ENCODE measurements at regions not wholly inside any gene's neighbourhood (a gene's known extent, or its start where the extent isn't known, plus 50 kb on each side); places are given as distances from the start of the nearest gene placed in this dataset.
"Not testable (repeated sequence)": the region's sequence is repeated elsewhere in the genome, so short reads cannot be mapped to it uniquely, and the experiment has no call there.

DNA sequence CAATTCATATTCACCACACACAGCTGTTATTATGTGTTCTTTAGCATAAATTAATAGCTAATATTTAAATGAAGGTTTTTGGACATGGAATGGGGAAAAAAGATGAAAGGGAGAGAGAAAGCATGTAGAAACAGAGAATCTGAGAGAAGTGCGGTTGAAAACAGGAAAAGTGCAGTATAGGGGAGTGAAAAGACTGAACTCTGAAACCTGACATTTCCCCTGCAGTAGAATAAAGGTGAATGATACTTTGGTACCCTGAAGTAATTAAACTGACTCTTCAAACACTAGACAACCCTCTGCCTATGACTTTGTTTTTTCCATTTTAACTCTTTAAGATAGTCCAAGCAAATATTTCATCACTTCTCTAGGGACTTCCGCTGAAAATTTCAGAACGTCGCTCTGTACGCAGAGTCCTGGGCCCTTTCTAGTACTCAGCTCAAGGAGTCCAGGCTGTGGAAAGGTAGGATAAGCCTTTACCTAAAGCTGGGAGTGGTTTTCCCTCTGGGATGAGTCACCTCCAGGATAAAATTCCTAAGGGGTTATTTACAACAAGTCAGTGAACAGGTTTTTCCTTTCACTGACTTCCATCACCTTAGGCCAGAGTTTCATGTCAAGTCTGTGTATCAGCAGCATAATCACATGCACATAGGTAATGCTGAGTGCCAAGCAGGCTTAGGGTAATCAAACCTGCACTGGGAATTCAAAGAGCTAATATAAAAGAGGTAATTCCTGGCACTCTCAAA, 614.5 kb downstream of the PKHD1 start:
- DNase-seq (ENCODE audit: low spot score), result no peak

GRCh38 chr6:51474022-51474975, 613.1 kb downstream of the PKHD1 start:
- no peak for DNase-seq (ENCODE audit: low spot score)

DNA sequence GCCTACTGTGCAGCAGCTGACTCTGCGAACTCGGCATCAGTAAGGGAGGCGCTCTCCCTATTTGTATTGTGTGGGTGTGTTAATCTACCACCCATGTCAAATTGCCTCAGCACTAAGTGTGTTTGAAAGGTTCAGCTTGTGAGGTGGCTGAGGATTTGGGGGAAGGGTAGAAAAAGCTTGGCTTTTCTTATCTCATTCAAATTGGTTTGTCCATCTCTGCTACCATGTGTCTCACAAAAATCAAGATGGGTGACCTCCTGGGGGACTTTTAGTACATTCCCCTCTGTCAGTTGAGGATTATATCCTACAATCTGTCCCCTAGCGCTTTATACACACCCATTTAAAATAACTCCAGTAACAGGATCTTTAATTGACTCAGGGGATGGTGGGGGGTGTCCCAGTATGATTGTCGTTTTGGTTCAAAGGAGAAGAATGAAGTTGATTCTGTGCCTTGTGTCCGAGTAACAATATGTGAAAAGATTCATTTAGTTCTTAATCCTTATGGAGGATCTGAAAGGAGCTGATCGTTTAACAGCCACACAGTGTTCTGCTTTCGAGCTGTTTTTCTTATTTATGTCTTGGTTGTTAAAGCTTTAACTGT, 609.6 kb downstream of the PKHD1 start:
- DNase-seq (ENCODE audit: low spot score), result no peak

GRCh38 chr6:51479296-51479695, 608.1 kb downstream of the PKHD1 start:
- no peak for DNase-seq (ENCODE audit: low spot score)

GRCh38 chr6:51480040-51480439, 607.4 kb downstream of the PKHD1 start:
- no peak for DNase-seq (ENCODE audit: low spot score)

- not testable (repeated sequence) for DNase-seq (ENCODE audit: low spot score)
Measured at GRCh38 chr6:51485869-51486268, 601.5 kb downstream of the PKHD1 start.

DNA sequence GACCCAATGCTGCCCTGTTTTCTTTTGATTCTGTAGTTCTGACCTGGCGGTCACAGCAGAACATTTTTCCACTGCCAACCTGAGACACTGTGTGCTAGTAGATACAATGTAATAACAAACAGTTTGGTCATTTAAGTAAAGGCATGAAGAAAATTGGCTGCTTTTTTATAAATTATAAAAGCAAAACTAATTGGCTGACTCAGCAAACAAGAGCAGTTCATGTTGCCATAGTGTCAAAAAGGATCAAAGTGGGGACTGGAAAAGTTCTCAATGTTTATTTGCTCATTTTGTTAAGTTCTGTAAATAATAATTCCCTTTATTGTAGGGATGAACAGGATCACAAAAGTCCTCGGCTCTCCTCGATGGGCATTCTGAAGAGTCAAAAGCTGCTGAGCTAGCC, 599.5 kb downstream of the PKHD1 start:
- no peak for DNase-seq (ENCODE audit: low spot score)

DNA sequence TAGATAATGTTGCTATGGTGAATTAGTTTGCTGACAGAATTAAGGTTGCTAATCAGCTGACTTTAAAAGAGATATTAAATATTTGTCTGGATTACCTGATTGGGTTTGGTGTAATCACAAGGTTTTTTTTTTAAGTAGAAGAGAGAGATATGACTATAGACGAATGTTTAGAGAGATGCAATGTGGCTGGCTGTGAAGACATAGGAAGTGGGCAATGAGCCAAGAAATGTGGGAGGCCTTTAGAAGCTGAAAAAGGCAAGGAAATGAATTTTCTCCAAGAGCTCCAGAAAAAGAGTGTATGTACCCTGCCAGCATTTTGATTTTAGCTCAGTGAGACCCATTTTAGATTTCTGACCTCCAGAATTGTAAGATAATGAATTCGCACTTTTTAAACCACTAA, 598.3 kb downstream of the PKHD1 start:
- no peak for DNase-seq (ENCODE audit: low spot score)

DNA sequence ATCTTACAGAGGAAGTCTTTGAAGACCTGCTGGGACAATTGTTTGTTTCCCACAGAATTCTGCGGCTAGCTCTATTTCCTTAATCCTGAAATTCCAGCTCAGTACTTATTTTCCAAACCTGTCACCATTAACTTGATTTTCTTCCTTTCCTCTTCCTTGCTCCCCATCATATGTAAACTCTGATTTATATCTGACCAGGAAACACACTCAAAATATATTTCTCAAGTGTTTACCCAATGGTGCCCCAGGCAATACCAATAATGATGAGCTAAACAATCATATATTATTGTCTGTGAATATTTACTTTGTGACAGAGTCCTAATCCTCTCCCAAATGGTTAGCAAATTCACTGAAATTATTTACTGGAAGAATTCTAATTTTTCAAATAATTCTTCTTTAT, 597.3 kb downstream of the PKHD1 start:
- DNase-seq (ENCODE audit: low spot score), result no peak

GRCh38 chr6:51494342-51494741, 593.1 kb downstream of the PKHD1 start:
- peak; percentile 4 for DNase-seq (ENCODE audit: low spot score)

GRCh38 chr6:51495096-51495495, 592.3 kb downstream of the PKHD1 start:
- DNase-seq (ENCODE audit: low spot score), result peak; percentile 5

GRCh38 chr6:51495610-51496396, 591.6 kb downstream of the PKHD1 start:
- DNase-seq (ENCODE audit: low spot score), result no peak

DNA sequence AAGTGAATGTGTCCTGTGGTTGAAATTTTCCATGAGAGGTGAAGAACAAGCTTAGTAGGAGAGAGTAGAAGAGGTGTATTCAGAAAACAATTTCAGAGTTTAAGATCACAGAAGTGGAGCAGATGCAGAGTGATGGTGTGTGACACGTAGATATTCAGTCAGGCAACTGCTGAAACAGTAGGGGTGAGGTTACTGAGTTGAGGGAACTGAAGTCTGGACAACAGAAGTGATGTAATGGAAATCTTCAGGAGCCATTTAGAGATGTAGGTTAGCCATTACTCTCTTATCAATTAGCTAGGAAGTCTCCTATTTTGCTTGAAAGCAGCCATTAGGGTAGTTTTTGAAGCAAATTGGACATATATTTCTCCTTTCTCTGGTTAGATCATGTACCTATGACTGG, 584.4 kb downstream of the PKHD1 start:
- DNase-seq (ENCODE audit: low spot score), result no peak

DNA sequence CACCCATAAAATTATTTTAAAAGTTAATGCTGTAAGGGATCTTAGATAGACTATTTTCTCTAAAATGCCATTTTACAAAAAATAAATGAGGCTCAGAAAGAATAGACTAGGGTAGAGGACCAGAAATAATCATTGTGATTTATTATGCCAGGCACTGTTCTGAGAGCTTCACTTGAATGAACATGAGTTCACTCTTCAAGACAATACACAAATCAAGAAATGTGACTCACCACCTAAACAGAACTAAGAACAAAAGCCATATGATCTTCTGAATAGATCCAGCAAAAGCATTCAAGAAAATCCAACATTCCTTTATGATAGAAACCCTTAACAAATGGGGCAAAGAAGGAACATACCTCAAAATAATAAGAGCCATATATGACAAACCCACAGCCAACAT, 582.0 kb downstream of the PKHD1 start:
- no peak for DNase-seq (ENCODE audit: low spot score)

- DNase-seq (ENCODE audit: low spot score), result no peak
Measured at GRCh38 chr6:51509597-51509996, 577.8 kb downstream of the PKHD1 start.

GRCh38 chr6:51511081-51511480, 576.3 kb downstream of the PKHD1 start:
- no peak for DNase-seq (ENCODE audit: low spot score)

GRCh38 chr6:51513891-51514747, 573.3 kb downstream of the PKHD1 start:
- DNase-seq (ENCODE audit: low spot score), result no peak

- DNase-seq (ENCODE audit: low spot score), result no peak
Measured at GRCh38 chr6:51514748-51515402, 572.5 kb downstream of the PKHD1 start.

DNA sequence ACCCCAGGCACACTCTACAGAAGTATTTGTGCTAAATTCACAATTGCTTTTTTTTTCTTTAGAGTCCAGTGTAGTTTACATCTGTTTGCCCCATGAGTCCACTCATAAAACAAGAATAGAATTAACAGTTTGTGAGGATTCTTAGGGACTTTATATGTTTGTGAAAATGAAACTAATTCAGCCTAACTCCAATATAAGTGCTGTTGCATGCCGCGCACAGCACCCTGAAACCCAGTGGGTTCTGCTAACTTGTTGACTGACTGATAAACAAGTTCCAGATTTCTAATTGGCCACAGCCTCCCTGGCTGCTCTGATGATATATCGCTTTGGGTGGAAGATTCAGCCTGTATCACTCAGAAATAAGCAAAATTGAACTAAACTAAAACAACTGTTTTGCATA, 561.4 kb downstream of the PKHD1 start:
- no peak for DNase-seq (ENCODE audit: low spot score)

- no peak for DNase-seq (ENCODE audit: low spot score)
Measured at GRCh38 chr6:51526922-51527321, 560.5 kb downstream of the PKHD1 start.

All from SK-N-DZ (cell line).